HTR-8/SVneo (cell line): ENCODE measurements at regions not wholly inside any gene's neighbourhood (a gene's known extent, or its start where the extent isn't known, plus 50 kb on each side); places are given as distances from the start of the nearest gene placed in this dataset.

Source experiments
- DNase-seq: peaks from one replicate; pipeline ENCODE4 v3.0.0; 2011; ENCODE audit warnings: low spot score, mixed read lengths; ENCODE audit not compliant: insufficient read length
- FAIRE-seq: peaks from 2 replicates; lab custom pipeline; 2011; peaks lifted over from hg19 to GRCh38; lab: Jason Lieb, UNC

DNA sequence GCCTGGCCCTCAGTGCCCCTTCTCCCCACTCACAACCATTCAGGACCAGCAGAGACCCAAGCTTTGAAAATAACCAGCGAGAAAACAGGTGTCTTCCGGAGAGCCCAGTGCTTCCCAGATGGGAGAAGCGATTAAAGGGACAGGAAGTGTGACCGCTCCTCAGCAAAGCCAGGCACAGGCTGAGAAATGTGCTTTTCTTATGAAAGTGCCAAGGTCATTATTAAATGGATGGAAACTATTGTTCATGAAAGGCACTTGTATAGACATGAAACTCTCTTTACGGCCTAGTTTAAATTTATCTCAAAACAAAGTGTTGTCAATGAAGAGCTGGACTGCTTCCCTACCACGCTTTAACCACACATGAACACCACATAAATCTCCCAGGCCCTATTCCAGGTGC, 210.4 kb downstream of the SPTSSA start:
- FAIRE-seq, result no peak
- DNase-seq, result no peak

DNA sequence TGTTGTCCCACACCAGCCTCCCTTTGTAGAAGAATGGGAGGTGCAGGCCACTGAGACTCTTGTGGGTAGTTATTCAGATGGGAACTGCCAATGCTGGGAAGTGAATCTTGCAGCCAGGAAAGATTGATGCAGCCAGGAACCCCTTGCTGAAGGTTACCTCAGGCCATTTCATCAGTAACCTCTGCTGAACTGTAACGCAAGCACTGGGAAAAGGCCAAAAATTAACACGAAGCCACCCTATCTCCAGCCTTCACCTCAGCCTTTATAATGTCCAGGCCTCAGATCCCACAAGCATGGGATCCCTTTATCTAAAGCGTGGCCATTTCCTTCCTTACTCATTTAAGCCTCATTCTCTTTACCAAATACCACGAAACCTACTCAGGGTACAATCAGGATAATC, 211.1 kb downstream of the SPTSSA start:
- FAIRE-seq (no peak), DNase-seq (no peak)

DNA sequence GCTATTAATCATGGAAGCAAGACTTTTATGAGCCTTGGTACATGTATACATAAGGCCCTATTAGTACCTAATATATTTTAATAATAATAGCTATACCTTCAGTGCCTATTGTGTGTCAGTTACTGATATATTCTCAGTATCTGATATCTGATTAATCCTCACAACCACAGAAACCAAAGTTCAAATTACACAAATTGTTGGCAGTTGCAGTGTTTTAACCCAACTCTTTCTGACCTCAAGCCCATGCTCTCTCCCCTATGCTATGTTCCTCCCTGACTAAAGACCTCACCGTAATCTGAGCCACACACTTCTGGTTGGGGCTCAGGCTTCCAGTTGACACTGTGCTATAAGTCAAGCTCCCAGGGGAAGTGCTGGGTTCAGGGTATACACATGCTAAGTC, 214.4 kb downstream of the SPTSSA start:
- DNase-seq, result no peak
- no peak for FAIRE-seq

DNA sequence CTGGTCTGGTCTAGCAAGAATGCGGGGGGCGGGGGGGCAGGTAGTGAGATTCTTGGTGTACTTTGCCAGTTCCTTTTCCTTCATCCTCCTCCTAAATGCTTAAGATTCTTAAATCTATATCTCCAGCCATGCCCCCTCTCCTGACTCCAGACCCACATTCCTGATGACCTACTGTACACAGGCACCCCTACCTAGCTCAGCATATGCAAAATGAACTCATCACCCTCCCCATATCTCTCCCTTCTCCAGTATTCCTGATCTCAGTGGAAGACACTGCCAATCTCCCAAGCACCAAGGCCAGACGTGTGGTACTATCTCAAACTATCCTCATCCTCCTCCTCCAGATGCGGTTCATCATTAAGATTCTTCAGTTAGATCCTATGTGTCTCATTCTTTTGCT, 215.8 kb downstream of the SPTSSA start:
- FAIRE-seq (no peak), DNase-seq (no peak)

DNA sequence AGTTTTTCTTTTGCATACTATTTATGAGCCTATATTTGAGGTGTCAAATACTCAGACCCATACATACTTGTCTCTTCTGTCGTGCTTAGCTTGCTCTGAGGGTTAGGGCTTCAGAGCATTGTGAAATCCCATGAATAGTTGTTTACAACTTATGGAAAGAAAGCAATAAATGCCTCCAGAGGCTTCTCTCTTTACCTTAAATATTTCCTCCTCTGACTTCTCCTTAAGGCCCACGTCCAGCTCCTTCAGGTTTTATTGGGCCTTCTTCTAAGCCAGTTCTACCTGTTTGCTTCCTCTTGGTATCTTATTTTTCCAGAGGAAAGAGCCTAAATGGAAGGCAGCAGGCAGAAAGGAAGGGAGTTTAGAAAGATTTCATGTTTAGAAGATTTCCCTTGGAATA, 218.6 kb downstream of the SPTSSA start:
- FAIRE-seq (no peak), DNase-seq (no peak)

DNA sequence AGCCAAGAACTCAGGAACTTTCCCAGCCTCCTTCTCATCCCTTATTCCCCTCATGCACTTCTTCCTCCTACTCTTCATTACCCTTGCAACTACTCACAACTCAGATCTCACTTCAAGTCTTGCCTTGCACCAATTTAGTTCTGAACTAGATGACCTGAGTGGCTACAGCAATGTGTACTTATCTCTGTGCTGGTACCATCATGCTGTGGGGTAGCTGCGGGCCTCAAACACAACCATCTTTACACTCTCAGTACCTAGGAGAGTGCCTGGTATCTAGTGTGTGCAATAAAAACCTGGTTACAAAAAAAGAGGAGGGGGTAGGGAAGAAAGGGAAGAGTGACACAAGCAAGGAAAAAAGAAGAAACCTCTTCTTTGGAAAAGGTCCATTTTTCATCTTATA, 219.0 kb downstream of the SPTSSA start:
- no peak for DNase-seq
- no peak for FAIRE-seq

DNA sequence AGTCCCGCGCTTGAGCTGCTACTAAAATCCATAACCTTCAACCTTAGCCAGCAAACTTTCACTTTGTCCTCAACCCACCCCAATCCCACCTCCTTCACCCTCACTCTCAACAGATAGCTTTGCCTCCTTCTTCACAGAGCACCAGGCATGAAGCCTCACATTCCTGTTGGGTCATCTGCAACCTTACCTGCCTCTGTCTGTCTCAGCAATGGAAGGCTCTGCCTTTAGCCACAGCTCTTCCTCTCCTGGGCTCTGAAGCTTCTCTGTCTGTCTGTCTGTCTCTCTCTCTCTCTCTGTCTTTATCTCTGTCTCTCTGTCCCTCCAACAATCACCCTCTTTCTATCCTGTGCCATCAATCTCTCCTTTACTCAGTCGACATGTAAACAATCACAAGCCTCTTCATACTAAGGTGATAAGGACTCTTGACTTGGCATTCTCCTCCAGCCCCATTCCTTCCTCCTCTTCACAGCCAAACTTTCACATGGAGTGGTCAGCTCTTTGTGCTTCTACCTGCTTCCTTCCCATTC, 220.8 kb downstream of the SPTSSA start:
- no peak for FAIRE-seq

DNA sequence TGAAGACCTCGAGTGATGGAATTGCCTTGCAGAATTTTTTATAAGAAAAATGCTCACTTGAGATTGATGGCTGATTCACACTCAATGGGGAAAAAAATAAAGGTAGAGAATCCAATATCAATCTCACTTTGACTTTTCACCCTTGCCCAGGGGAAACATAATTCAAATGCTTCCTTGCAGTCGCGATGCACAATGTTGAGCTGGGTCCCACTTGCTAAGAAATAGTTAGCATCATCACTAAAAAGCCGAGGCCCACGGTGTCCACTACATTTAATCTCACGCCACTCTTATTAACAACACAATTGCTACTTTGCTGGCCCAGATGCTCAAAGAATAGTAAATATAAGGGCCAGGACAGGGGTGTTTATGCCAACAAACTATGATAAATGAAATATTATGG, 223.4 kb downstream of the SPTSSA start:
- no peak for DNase-seq
- no peak for FAIRE-seq

More for the DNA sequence above, 220.8 kb downstream of the SPTSSA start:
- DNase-seq, result no peak

DNA sequence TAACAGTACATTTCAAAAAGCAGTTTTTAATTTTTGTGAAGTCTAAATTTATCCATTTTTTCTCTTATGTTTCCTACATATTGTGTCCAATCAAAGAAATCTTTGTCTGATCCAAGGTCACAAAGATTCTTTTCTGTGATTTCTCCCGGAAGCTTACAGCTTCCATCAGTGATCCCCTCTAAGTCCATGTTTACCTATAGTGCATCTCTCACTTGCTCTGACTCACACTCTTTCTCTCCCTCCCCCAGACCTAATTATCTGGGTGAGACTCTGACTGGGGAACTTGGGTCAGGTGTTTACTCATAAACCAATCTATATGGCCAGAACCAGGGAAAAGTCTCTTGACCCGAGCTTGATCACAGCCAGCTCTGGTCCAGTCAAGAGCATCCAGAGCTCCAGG, 224.4 kb downstream of the SPTSSA start:
- DNase-seq (no peak), FAIRE-seq (no peak)

DNA sequence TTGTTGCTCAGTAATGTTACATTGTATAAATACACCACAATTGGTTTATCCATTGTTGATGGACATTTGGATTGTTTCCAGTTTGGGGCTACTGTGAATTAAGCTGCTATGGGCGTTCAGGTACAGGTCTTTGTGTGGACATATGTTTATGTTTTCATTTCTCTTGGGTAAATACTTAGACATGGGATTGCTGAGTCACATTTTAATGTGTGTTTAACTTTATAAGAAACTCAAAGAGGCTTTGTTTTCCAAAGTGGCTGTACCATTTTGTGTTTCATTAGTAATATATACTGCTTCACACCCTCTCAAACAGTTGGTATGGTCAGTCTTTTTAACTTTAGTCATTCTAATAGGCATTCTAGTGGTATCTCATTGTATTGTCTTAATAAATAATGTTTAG, 225.0 kb downstream of the SPTSSA start:
- no peak for FAIRE-seq

DNA sequence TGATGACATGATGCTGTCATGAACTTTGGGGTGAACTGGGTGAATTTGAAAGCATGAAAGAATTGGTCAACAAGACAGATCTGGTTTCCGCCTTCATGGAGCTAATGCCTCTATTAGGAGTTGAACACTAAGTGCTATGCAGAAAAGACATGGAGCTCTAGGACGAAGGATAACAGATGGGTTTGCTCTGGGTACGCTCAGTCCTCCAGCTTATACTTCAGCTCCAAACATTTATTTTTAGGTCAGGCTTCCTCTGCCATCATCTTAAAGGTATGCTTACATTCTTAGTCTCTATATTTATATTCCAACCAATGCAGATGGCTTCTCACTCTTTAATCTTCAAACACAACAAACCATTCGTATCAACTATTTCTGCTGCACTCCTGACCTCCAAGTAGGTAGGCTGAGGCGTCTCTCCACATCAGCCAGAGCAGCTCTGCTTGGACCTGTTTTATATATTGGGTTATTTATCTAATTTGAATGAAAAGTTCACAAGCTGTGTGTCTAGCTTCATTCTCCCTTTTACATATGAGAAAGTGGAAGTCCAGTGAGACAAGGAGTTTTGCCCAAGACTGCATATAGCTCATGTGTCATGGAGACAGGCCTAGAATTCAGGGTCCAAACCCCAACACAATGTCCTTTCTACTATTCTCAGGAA, 226.3 kb downstream of the SPTSSA start:
- DNase-seq (no peak), FAIRE-seq (no peak)

More for the DNA sequence above, 225.0 kb downstream of the SPTSSA start:
- DNase-seq, result no peak

DNA sequence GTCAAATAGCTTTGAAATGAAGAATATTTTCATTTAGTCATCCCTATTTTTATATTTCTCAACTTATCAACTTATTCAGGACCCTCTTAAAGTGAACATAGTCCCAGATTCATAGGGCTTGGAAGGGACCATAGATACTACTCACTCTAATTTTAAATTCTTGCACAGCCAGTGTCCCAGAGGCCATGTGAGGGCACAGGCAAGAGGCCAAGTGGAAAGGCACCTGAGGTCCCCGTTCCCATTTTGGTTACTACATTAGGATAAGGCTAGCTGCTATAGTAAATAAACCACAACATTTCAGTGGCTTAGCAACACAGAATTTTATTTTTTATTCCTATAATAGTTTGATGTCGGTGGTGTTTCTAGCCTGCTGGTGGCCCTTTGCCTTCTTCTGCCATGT, 227.8 kb downstream of the SPTSSA start:
- DNase-seq (no peak), FAIRE-seq (no peak)

DNA sequence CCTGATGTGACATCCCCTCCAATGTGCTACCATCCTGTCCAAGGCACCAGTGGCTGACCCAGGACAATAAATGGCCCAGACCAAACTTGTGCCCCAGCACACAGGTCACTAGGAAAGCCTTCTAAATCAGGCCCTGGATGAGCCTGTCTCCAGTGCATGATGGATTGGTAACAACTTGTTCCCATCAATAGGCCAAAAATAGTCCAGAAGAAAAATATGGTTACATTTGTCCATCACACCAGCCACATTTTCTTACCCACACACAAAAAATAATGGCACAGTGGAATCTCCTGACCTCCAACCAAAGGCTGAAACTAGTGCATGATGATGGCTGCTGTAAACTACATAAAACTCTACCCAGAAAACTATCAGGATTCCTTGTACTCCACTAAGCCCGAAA, 228.4 kb downstream of the SPTSSA start:
- no peak for FAIRE-seq
- DNase-seq, result no peak

DNA sequence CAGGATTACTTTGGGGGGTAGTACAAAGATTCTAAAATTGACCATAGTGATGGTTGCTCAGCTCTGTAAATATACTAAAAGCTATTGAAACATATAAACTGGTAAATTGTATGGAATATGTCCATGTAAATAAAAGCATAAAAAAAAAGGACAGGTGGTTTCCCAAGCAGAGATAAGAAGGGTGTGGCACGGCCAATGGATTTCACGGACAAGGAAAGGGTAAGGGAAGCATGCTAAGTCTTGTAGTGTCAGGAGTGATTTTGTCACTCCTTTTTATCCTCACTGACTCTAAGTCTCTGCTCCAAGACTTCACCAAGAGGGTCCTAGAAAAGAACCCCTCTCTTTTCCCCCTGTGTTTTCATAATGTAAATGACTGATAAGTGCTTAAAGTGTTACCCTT, 229.2 kb downstream of the SPTSSA start:
- DNase-seq, result no peak
- FAIRE-seq, result no peak

DNA sequence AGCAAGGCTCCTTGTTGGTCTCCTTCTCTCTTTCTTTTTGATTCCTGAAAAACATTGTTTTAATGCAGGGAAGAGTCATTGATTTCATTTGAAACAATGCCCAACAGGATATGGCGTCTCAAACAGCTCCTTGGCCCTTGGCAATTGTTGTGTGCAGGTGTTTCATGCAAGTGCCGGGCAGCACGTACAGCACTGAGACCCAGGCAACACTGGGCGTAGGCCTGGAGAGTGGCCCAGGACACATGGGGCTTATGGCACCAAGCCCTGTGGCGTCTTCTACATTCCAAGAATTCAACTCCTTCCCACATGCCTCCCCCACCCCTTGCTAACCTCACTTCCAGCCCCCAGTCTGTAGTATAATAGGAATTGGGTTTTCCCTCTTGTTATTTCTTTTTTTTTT, 230.4 kb downstream of the SPTSSA start:
- DNase-seq (no peak), FAIRE-seq (no peak)

DNA sequence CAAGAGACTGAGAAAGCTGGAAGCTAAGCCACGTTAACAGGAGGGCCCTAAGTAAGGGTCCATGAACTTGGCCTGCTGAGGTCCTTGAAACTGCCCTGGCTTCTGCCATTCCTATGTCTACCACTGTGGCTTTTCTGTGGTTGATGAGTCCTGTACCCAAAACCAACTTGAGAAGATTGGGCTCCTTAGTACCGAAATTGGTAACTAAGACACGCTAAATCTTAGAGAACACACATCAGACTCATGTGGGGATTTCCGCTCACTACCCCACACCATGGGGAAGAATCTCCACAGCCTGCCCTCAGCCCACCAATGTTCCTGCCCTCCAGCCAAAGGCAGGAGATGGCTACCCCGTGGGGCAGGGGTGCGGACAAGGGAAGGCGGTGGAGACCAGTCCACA, 232.9 kb downstream of the SPTSSA start:
- FAIRE-seq, result no peak
- no peak for DNase-seq

DNA sequence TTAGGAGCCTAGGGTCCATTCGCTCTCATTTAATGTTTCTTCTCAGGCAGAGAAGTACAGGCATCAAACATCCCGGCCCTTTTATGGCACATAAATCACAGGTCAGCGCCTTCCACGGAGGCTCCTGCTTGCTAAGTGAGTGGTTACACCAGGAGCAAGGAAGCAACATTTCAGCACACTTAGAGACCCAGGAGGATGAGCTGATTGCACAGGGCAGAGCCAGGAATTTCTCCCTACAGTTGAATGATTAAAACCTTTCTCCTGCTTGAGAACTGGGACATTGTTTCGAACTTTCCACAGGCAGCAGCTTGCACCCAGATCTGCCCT, 233.4 kb downstream of the SPTSSA start:
- FAIRE-seq, result no peak
- DNase-seq, result no peak

DNA sequence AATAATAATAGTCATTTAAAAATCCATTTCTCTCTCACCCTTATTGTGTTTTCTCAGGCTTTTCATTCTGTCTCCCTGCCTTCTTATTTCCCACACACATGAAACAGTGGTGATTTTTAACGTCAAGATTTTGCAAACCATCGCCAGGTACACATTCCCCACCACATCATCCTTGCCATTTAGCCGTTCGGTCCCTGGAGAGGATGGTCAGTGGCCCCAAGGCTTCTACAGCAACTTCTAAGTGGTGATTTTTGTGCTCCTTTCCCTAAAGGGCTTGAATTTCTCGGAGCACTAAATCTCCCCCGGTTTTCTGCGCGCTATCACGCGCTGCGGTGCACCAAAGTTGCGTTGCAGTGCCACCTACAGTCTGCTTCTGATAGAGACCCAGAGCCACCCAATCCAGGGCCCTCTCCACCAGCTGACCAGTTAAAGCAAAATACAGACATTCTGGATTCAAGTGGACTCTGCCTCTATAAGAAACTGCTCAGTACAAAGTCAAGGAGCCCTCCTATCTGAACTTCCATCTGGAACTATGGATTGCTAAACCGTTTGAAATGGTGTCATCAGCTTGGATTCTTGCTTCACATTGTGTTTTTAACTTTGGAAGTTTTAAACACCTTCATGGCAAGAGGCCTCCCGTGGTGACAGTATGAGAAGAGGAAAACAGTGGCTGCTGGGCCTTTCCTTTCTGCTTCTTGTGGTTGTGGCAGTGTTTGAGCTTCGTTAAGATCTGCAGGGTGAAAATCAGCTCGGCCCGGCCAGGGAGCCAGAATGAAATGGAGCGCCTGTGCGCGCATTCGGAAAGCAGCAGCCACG, 234.0 kb downstream of the SPTSSA start:
- DNase-seq (peak; percentile 73), FAIRE-seq (peak; percentile 48)

DNA sequence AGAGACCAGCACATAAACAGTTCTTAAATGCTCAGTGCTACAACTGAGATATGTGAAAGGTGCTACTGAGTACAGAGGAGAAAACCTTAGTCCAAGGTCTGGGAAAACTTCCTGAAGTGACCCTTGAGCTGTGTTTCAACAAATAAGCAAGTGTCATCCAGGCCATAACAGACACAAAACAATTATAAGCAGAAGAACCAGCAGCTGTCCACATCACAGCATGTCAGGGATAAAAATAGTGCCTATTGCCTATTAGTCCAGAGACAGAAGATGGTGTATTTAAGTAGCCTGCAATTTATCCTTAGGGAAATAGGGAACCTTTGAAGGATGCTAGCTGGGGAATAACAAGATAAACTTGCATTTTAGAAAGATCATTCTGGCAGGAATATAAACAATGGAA, 237.8 kb downstream of the SPTSSA start:
- FAIRE-seq (no peak), DNase-seq (no peak)

DNA sequence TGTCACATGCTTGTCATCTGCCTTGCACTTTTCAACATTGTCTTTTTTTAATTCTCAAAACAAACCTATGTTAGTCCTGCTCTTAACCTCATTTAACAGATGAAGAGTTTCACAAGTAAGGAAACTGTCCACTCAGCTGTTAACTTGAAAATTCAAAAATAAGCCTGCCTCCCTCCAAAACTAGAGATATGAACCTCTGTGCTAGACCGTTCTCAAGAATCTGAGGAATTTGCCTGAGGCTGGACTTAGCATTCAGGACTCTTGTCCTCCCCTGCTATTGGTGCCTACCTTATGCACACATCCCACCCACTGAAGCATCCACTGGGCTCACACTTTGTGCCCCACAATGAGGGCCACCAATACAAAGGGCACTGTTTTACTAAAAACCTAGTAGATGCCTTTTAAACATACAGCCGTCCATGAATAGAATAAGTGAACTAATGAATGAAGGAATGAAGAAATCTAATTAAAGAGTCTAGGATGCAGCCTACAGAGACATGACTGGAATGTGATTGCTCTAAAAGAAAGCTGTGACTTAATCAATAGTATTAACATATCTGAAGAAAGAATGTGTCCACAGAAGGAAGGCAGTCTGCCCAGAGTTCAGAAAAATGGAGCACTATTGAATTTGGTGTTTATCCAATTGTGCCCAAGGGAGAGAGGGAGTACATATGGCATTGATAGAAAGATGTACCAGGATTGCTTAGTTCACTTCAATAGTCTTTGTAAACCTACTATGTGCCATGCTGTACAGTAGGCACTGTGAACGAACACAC, 238.5 kb downstream of the SPTSSA start:
- DNase-seq (no peak), FAIRE-seq (no peak)

DNA sequence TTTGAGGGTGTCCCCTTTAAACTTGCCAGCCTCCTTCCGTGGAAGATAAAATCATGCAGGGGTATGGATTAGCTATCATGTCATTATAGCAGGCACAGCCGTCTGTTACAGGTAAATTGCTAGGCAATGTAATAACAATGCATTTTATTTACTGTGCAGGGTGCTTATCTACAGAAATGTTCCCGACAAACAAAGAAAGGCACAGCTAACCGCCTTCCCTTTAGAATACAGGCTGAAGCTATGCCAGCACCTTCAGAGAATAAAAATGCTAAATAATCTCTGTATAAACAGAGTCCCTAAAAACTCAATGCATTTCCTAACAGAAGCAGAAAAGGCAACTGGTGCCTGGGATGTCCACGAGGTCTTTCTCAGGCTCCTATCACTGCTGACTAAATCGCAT, 239.2 kb downstream of the SPTSSA start:
- DNase-seq (no peak), FAIRE-seq (no peak)
